ENCODE measurements at regions not wholly inside any gene's neighbourhood (a gene's known extent, or its start where the extent isn't known, plus 50 kb on each side); places are given as distances from the start of the nearest gene placed in this dataset.
A peak's percentile ranks its signal among the peaks of the same experiment; 100 is the strongest.

DNA sequence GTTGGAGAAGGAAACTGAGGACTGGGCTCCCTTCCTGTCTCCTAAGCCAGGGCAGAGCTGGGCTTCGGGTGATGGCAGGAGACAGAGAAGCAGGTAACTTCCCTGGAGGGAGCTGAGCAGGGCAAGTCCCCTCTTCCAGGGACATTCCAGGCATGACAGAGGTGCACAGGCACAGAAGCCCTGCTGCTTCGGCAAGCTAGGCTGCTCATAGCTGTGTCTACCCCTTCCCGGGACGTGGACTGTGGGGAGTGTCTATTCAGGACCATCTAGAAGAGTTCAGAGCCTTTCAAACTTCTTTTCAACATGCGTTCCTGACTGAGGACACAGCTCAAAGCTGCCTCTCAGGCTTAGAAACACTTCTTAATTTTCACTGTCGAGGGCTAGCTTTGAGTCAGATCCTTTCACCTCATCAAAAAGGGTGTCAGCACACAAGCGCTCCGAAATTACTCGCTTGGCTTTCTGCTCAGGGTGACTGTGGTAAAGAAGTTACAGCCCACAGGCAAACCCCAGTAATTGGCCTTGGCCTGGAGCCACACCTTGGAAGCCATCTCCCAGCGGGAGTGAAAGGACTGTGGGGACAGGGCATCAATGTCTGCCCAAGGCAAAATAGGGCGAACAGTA lies 63.7 kb upstream of the STEAP1B start:
- H3K4me1 ChIP-seq: peaks cover 29 to 41% of the 10 kb centered on the region in 2 donors
- intact Hi-C loops (cut with DNase I; ENCODE audit: low total_unique reads): loop anchor here (5.0 kb wide), 2 partner anchors 294 to 619 kb away; partner anchors contain the start of gene NUP42
- DNase-seq (no peak), ATAC-seq (no peak)
- no peaks in the 10 kb centered on the region for H3K36me3 ChIP-seq
- TF ChIP-seq POLR2A (IDR thresholded peaks at IDR 0.05): no peak
- TF ChIP-seq, protein P1, sequence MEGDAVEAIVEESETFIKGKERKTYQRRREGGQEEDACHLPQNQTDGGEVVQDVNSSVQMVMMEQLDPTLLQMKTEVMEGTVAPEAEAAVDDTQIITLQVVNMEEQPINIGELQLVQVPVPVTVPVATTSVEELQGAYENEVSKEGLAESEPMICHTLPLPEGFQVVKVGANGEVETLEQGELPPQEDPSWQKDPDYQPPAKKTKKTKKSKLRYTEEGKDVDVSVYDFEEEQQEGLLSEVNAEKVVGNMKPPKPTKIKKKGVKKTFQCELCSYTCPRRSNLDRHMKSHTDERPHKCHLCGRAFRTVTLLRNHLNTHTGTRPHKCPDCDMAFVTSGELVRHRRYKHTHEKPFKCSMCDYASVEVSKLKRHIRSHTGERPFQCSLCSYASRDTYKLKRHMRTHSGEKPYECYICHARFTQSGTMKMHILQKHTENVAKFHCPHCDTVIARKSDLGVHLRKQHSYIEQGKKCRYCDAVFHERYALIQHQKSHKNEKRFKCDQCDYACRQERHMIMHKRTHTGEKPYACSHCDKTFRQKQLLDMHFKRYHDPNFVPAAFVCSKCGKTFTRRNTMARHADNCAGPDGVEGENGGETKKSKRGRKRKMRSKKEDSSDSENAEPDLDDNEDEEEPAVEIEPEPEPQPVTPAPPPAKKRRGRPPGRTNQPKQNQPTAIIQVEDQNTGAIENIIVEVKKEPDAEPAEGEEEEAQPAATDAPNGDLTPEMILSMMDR (IDR thresholded peaks at IDR 0.05 in 4 of 5, conservative IDR thresholded peaks at IDR 0.05 in 1 of 5): no peak
- H3K9me3 ChIP-seq: no peaks in the 10 kb centered on the region
- H3K4me3 ChIP-seq: peak overlapping the region in 2 of 4 donors; percentile 16 to 18
- no peaks in the 10 kb centered on the region for H3K27me3 ChIP-seq
- in situ Hi-C loops (cut with MboI; ENCODE audit: low sequenced_read_pairs in 4 of 4): loop anchor here (5.0 to 10.0 kb wide), 5 partner anchors 159 to 489 kb away; partner anchors contain the start of gene IL6 (in 2 of the 4)
- peak overlapping the region; percentile 19 to 47 (median 38) for H3K27ac ChIP-seq

DNA sequence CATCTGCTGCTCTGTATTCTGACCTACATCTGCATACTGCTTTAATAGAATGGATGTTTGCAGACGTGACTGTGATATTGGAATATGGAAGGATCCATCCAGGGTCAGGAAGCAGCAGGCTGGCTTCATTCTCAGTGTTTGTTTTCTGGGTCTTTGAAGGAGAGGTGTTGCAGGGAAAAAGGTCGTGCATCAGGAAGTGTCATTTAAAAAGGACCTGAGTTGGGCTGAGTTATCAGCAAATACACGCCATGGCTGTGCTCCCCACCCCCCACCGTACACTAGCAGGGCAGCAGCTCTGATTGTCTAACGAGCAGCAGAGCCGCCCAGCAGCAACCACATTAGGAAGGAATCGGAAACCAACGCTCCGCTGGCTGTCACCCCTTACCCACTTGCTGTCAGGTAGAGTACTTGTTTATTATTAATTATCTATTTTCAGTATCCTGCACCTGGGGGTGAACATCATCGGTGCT lies 63.1 kb upstream of the STEAP1B start:
- Histone ChIP-seq H3K27me3 (no peaks in the 10 kb centered on the region), H3K9me3 (no peaks in the 10 kb centered on the region), H3K4me1 (peaks cover 29 to 41% of the 10 kb centered on the region in 2 donors), H3K4me3 (peak overlapping the region in 2 of 4 donors; percentile 16 to 18), H3K27ac (peak overlapping the region in 3 of 4 donors; percentile 19 to 47 (median 43)), H3K36me3 (no peaks in the 10 kb centered on the region)
- ATAC-seq (no peak), DNase-seq (no peak)
- intact Hi-C loops (cut with DNase I; ENCODE audit: low total_unique reads): loop anchor here (5.0 kb wide), 2 partner anchors 294 to 619 kb away; partner anchors contain the start of gene NUP42
- in situ Hi-C loops (cut with MboI; ENCODE audit: low sequenced_read_pairs in 4 of 4): loop anchor here (5.0 to 10.0 kb wide), 5 partner anchors 159 to 489 kb away; partner anchors contain the start of gene IL6 (in 2 of the 4)
- TF ChIP-seq, protein P1 (IDR thresholded peaks at IDR 0.05 in 4 of 5, conservative IDR thresholded peaks at IDR 0.05 in 1 of 5): no peak
- TF ChIP-seq POLR2A (IDR thresholded peaks at IDR 0.05): no peak

DNA sequence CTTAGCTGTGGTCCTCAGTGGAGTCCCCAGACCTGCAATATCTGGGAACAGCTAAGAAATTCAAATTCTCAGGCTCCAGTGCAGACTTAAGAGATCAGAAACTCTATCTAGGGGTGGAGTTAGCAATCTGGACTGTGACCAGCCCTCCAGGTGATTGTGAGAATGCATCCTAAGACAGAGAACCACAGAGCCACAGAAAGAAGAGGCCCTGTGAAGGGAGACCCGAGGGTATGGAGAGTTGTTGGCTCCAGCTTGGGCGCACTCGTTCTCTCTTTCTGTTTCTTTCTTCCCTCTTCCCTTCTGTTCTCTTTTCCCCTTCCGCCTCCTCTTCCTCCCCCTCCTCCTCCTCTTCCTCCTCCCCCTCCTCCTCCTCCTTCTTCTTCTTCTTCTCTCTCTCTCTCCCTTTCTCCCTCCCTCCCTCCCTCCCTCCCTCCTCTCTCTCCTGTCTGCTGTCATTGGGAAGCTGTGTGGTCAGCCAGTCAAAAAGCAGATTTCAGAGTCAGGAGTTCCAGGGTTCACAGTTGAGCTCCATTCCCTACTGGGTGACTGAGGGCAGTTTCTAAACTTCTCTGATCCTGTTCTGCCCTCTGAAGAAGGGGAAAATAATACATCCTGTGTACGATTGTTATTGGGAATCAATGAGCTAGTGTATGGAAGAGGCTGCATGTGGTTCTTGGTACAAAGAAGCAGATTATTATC lies 62.1 kb upstream of the STEAP1B start:
- Histone ChIP-seq H3K27ac (peak overlapping the region; percentile 47 to 58 (median 52)), H3K4me3 (peak overlapping the region in 1 of 4 donors; percentile 26), H3K4me1 (peaks cover 29 to 41% of the 10 kb centered on the region in 2 donors), H3K27me3 (no peaks in the 10 kb centered on the region), H3K36me3 (no peaks in the 10 kb centered on the region), H3K9me3 (no peaks in the 10 kb centered on the region)
- no peak for ATAC-seq
- intact Hi-C loops (cut with DNase I; ENCODE audit: low total_unique reads) (loop anchor here (2.0 to 5.0 kb wide), 3 partner anchors 15 to 620 kb away; partner anchors contain the start of gene NUP42), in situ Hi-C loops (cut with MboI; ENCODE audit: low sequenced_read_pairs in 4 of 4) (loop anchor here (5.0 to 10.0 kb wide), 5 partner anchors 160 to 490 kb away; partner anchors contain the start of gene IL6 (in 2 of the 4))
- DNase-seq: no peak
- TF ChIP-seq, protein P1 (IDR thresholded peaks at IDR 0.05 in 4 of 5, conservative IDR thresholded peaks at IDR 0.05 in 1 of 5): no peak
- TF ChIP-seq POLR2A (IDR thresholded peaks at IDR 0.05): no peak

DNA sequence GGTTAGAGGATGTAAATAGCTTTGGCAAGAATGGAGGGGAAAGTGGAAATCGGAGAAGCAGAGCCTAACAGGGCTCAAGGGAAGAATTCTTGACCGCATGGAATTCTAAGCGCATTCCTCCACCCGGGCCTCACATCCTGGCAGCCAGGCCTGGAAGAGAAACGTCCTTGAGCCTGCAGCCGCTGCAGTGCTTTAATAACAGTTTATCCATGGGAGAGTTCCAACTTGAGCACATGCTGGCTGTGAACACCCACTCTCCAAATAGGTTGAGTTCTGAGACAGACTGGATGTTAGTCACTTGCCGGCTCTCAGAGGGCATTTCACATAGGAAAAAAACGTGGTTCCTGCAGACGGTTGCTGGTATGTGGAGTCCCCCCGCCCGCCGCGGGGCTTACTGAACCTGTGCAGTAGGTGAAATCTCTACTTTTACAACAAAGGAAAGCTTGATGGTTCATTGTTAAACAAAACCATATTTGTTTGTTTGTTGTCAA lies 61.4 kb upstream of the STEAP1B start:
- H3K36me3 ChIP-seq: no peaks in the 10 kb centered on the region
- H3K27me3 ChIP-seq: no peaks in the 10 kb centered on the region
- H3K4me3 ChIP-seq: peak overlapping the region in 1 of 4 donors; percentile 26
- ATAC-seq: peak; percentile 94 to 95
- TF ChIP-seq POLR2A (IDR thresholded peaks at IDR 0.05): peak in 1 of 2 donors; percentile 18
- TF ChIP-seq, protein P1 (IDR thresholded peaks at IDR 0.05 in 4 of 5, conservative IDR thresholded peaks at IDR 0.05 in 1 of 5): no peak
- in situ Hi-C loops (cut with MboI; ENCODE audit: low sequenced_read_pairs in 4 of 4): loop anchor here (5.0 to 10.0 kb wide), 5 partner anchors 161 to 491 kb away; partner anchors contain the start of gene IL6 (in 2 of the 4)
- peak; percentile 79 to 83 for DNase-seq
- peak overlapping the region; percentile 47 to 58 (median 52) for H3K27ac ChIP-seq
- peaks cover 29 to 41% of the 10 kb centered on the region in 2 donors for H3K4me1 ChIP-seq
- H3K9me3 ChIP-seq: no peaks in the 10 kb centered on the region
- intact Hi-C loops (cut with DNase I; ENCODE audit: low total_unique reads): loop anchor here (2.0 to 5.0 kb wide), 3 partner anchors 15 to 621 kb away; partner anchors contain the start of gene NUP42

Measured in gastrocnemius medialis (tissue), 4 donors.